Neural progenitor cell (in vitro differentiated cells): ENCODE measurements at regions not wholly inside any gene's neighbourhood (a gene's known extent, or its start where the extent isn't known, plus 50 kb on each side); places are given as distances from the start of the nearest gene placed in this dataset.

ENCODE experiments used
- DNase-seq: peaks from one replicate; pipeline ENCODE4 v3.0.0-alpha.2; 2016; ENCODE audit warnings: low spot score
- H2AFZ ChIP-seq: fragments of 200-600 bp; sonication (generic); replicated peaks from 2 replicates; pipeline ENCODE4 v1.6.1; 2016; ENCODE audit warnings: antibody characterized with exemption
- H3F3A ChIP-seq: fragments of 200-600 bp; sonication (generic); 2 replicates; pipeline ENCODE4 v1.6.1; 2016; ENCODE audit warnings: antibody characterized with exemption, low read depth
- H3K27ac ChIP-seq: fragments of 200-600 bp; sonication (generic); 2 replicates; pipeline ENCODE4 v1.5.1; 2016; ENCODE audit warnings: mild to moderate bottlenecking
- H3K27me3 ChIP-seq: fragments of 200-600 bp; sonication (generic); 2 replicates; pipeline ENCODE4 v1.6.1; 2016; ENCODE audit warnings: mild to moderate bottlenecking, moderate library complexity
- H3K36me3 ChIP-seq: fragments of 200-600 bp; sonication (generic); 2 replicates; pipeline ENCODE4 v1.5.1; 2016
- H3K4me1 ChIP-seq: fragments of 200-600 bp; sonication (generic); 2 replicates; pipeline ENCODE4 v1.6.1; 2016; ENCODE audit warnings: mixed run types
- H3K4me2 ChIP-seq: fragments of 200-600 bp; sonication (generic); 2 replicates; pipeline ENCODE4 v1.6.1; 2016
- H3K4me3 ChIP-seq: fragments of 200-600 bp; sonication (generic); 2 replicates; pipeline ENCODE4 v1.5.1; 2016
- H3K79me2 ChIP-seq: fragments of 200-600 bp; sonication (generic); 2 replicates; pipeline ENCODE4 v1.6.1; 2016; ENCODE audit warnings: low read depth
- H3K9ac ChIP-seq: fragments of 200-600 bp; sonication (generic); 2 replicates; pipeline ENCODE4 v1.6.1; 2016
- H3K9me3 ChIP-seq: fragments of 200-600 bp; sonication (generic); 2 replicates; pipeline ENCODE4 v1.5.1; 2016; ENCODE audit warnings: low read depth
- H4K20me1 ChIP-seq: fragments of 200-600 bp; sonication (generic); 2 replicates; pipeline ENCODE4 v1.6.1; 2016; ENCODE audit warnings: low read depth
- H3K27ac Mint-ChIP-seq: 3 replicates; pipeline ENCODE4 v1.8.0; 2021; ENCODE audit warnings: mixed read lengths
- H3K27me3 Mint-ChIP-seq: 2 replicates; pipeline ENCODE4 v1.8.0; 2022; ENCODE audit warnings: low read depth, mild to moderate bottlenecking, inconsistent platforms, moderate library complexity, mixed read lengths; ENCODE audit not compliant: insufficient read depth
- H3K36me3 Mint-ChIP-seq: 3 replicates; pipeline ENCODE4 v1.8.0; 2021; ENCODE audit warnings: mixed read lengths
- H3K4me1 Mint-ChIP-seq: 3 replicates; pipeline ENCODE4 v1.8.0; 2021; ENCODE audit warnings: mixed read lengths
- H3K4me3 Mint-ChIP-seq: 3 replicates; pipeline ENCODE4 v1.8.0; 2021; ENCODE audit warnings: mild to moderate bottlenecking, moderate library complexity, mixed read lengths
- H3K9me3 Mint-ChIP-seq: 3 replicates; pipeline ENCODE4 v1.8.0; 2020; ENCODE audit warnings: mixed read lengths
- CTCF ChIP-seq: fragments of 200-600 bp; sonication (generic); IDR thresholded peaks from 2 replicates; pipeline ENCODE4 v1.5.1; 2017; ENCODE audit warnings: antibody characterized with exemption, mild to moderate bottlenecking
- EZH2 ChIP-seq: fragments of 200-600 bp; sonication (generic); IDR thresholded peaks from 2 replicates; pipeline ENCODE4 v1.6.1; 2017; ENCODE audit warnings: antibody characterized with exemption, mild to moderate bottlenecking, moderate library complexity
- EZH2phosphoT487 ChIP-seq: fragments of 200-600 bp; sonication (generic); IDR thresholded peaks from 2 replicates; pipeline ENCODE4 v1.6.1; 2017; ENCODE audit warnings: antibody characterized with exemption

- Mint-ChIP-seq H3K27me3 (peaks cover 6% of the 10 kb centered on the region), H3K27ac (no peak overlapping the region), H3K36me3 (no peaks in the 10 kb centered on the region), H3K4me3 (no peak overlapping the region), H3K9me3 (peaks cover 4% of the 10 kb centered on the region), H3K4me1 (peaks cover 21% of the 10 kb centered on the region)
- no peak for DNase-seq
- Histone ChIP-seq H3K9ac (no peak overlapping the region), H3K36me3 (no peaks in the 10 kb centered on the region), H3K27ac (no peak overlapping the region), H3K4me1 (peaks cover 26% of the 10 kb centered on the region), H3K27me3 (no peaks in the 10 kb centered on the region), H3K4me3 (no peak overlapping the region), H3K9me3 (no peaks in the 10 kb centered on the region), H2AFZ (no peak overlapping the region), H3F3A (peaks cover 14% of the 10 kb centered on the region), H3K79me2 (no peaks in the 10 kb centered on the region), H3K4me2 (no peak overlapping the region), H4K20me1 (no peaks in the 10 kb centered on the region)
- TF ChIP-seq CTCF (no peak), EZH2phosphoT487 (no peak), EZH2 (no peak)
Measured at GRCh38 chr6:14852375-14852774, 393.5 kb upstream of the JARID2 start.

- H3K27ac Mint-ChIP-seq = no peak overlapping the region
- Histone ChIP-seq H3K9me3 (no peaks in the 10 kb centered on the region), H3K4me3 (no peak overlapping the region), H3K4me2 (no peak overlapping the region), H3K9ac (no peak overlapping the region), H4K20me1 (no peaks in the 10 kb centered on the region), H3K27me3 (no peaks in the 10 kb centered on the region), H3K79me2 (no peaks in the 10 kb centered on the region), H2AFZ (no peak overlapping the region), H3F3A (no peaks in the 10 kb centered on the region), H3K27ac (no peak overlapping the region), H3K36me3 (no peaks in the 10 kb centered on the region), H3K4me1 (peaks cover 5% of the 10 kb centered on the region)
- no peak overlapping the region for H3K4me3 Mint-ChIP-seq
- H3K4me1 Mint-ChIP-seq = peaks cover 6% of the 10 kb centered on the region
- H3K9me3 Mint-ChIP-seq = no peaks in the 10 kb centered on the region
- no peak for DNase-seq
- H3K27me3 Mint-ChIP-seq = peaks cover 7% of the 10 kb centered on the region
- H3K36me3 Mint-ChIP-seq = no peaks in the 10 kb centered on the region
- no peak for TF ChIP-seq EZH2
- no peak for TF ChIP-seq CTCF
- no peak for TF ChIP-seq EZH2phosphoT487
Measured at GRCh38 chr6:14856177-14856576, 389.7 kb upstream of the JARID2 start.

GRCh38 chr6:14857001-14857400, 388.9 kb upstream of the JARID2 start:
- no peaks in the 10 kb centered on the region for H3F3A ChIP-seq
- TF ChIP-seq CTCF (no peak), EZH2 (no peak), EZH2phosphoT487 (no peak)
- no peaks in the 10 kb centered on the region for H3K27me3 ChIP-seq
- no peaks in the 10 kb centered on the region for H3K79me2 ChIP-seq
- H4K20me1 ChIP-seq = no peaks in the 10 kb centered on the region
- no peaks in the 10 kb centered on the region for H3K9me3 Mint-ChIP-seq
- peaks cover 9% of the 10 kb centered on the region for H3K4me1 Mint-ChIP-seq
- no peaks in the 10 kb centered on the region for H3K36me3 Mint-ChIP-seq
- H3K4me1 ChIP-seq = peaks cover 11% of the 10 kb centered on the region
- no peaks in the 10 kb centered on the region for H3K9me3 ChIP-seq
- peaks cover 7% of the 10 kb centered on the region for H3K27me3 Mint-ChIP-seq
- no peaks in the 10 kb centered on the region for H3K36me3 ChIP-seq
- no peak for DNase-seq
- H3K4me2 ChIP-seq = no peak overlapping the region
- H3K27ac Mint-ChIP-seq = no peak overlapping the region
- no peak overlapping the region for H2AFZ ChIP-seq
- H3K27ac ChIP-seq = no peak overlapping the region
- no peak overlapping the region for H3K4me3 ChIP-seq
- no peak overlapping the region for H3K4me3 Mint-ChIP-seq
- no peak overlapping the region for H3K9ac ChIP-seq
